Coronary artery (tissue), 2 donors: ENCODE measurements at regions not wholly inside any gene's neighbourhood (a gene's known extent, or its start where the extent isn't known, plus 50 kb on each side); places are given as distances from the start of the nearest gene placed in this dataset.

ENCODE experiments used
- DNase-seq: peaks from one replicate; pipeline ENCODE4 v3.0.0-alpha.2; 2017; ENCODE audit warnings: low spot score
- H3K27ac ChIP-seq, 2 donors: fragments of 200-600 bp; sonication (generic); one replicate each; pipeline ENCODE4 v1.5.1; 2016 to 2019
- H3K4me3 ChIP-seq: fragments of 200-600 bp; sonication (generic); 2 replicates; pipeline ENCODE4 v1.5.1; 2016; ENCODE audit warnings: mild to moderate bottlenecking, moderate library complexity
- TF ChIP-seq, protein P1 (sequence below): fragments of 200-600 bp; sonication (generic); IDR thresholded peaks from one replicate; pipeline ENCODE4 v1.5.1; 2019; ENCODE audit warnings: antibody characterized with exemption

DNA sequence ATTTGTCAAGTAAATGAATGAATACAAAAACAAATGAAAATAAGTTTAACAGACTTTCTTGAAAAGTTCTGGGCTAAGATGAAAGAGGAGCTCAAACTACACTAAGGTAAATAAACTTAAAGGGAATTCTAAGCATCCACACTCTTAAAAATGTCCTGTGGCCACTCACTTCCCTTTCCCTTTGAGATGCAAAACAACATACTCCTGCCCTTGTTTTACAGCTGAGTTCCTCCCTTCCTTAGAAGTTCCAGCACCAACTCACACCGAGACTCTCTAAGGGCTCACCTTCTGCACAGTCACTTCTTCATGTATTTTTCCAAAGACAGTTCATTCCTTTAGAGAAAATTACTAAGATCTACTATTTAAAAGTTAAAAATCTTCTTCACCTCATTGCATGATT lies 123.3 kb upstream of the CMC1 start:
- Histone ChIP-seq H3K27ac (no peak overlapping the region), H3K4me3 (no peak overlapping the region)
- no peak for DNase-seq
- TF ChIP-seq, protein P1, sequence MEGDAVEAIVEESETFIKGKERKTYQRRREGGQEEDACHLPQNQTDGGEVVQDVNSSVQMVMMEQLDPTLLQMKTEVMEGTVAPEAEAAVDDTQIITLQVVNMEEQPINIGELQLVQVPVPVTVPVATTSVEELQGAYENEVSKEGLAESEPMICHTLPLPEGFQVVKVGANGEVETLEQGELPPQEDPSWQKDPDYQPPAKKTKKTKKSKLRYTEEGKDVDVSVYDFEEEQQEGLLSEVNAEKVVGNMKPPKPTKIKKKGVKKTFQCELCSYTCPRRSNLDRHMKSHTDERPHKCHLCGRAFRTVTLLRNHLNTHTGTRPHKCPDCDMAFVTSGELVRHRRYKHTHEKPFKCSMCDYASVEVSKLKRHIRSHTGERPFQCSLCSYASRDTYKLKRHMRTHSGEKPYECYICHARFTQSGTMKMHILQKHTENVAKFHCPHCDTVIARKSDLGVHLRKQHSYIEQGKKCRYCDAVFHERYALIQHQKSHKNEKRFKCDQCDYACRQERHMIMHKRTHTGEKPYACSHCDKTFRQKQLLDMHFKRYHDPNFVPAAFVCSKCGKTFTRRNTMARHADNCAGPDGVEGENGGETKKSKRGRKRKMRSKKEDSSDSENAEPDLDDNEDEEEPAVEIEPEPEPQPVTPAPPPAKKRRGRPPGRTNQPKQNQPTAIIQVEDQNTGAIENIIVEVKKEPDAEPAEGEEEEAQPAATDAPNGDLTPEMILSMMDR = no peak

DNA sequence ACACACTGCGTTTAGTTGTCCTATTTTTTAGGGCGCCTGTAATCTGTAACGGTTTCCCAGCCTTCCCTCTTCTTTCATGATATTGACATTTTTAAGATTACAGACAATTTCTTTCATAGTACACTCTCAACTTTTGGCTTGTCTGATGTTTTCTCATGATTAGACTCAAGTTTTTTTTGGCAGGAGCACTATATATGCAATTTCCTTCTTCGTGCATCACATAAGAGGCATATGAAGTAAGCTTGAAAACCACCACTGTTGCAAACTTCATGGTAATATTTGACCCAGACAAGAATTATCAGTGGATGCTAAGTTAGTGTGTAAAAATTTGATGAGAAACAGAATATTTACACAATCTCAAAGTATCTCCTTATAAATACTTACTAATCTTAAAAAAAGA lies 119.2 kb upstream of the CMC1 start:
- no peak for DNase-seq
- TF ChIP-seq, protein P1 = no peak
- H3K27ac ChIP-seq = no peak overlapping the region
- no peak overlapping the region for H3K4me3 ChIP-seq

- Histone ChIP-seq H3K27ac (no peak overlapping the region), H3K4me3 (no peak overlapping the region)
- TF ChIP-seq, protein P1 = no peak
- no peak for DNase-seq
Observed at GRCh38 chr3:28124882-28125281, 116.5 kb upstream of the CMC1 start.

DNA sequence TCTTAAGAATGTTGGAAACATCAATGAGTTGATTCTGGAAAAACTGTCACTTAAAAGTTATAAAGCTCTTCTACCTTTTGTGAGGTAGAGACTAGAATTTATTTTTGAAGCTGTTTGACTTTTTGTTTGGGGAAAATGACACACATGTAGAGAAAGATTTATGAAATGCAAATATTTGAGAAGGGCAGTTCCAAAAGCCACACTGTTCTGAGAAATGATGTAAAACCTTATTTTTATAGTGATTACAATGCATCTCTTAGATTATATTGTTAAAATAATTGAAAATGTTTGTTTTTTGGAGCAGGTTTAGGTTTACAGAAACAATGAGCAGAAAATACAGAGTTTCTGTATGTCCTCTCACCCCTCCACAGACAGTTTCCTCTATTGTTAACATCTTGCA lies 116.1 kb upstream of the CMC1 start:
- DNase-seq = no peak
- H3K27ac ChIP-seq = no peak overlapping the region
- TF ChIP-seq, protein P1 = no peak
- no peak overlapping the region for H3K4me3 ChIP-seq

- DNase-seq = no peak
- TF ChIP-seq, protein P1 = no peak
- Histone ChIP-seq H3K4me3 (no peak overlapping the region), H3K27ac (no peak overlapping the region)
Observed at GRCh38 chr3:28130836-28131235, 110.6 kb upstream of the CMC1 start.

DNA sequence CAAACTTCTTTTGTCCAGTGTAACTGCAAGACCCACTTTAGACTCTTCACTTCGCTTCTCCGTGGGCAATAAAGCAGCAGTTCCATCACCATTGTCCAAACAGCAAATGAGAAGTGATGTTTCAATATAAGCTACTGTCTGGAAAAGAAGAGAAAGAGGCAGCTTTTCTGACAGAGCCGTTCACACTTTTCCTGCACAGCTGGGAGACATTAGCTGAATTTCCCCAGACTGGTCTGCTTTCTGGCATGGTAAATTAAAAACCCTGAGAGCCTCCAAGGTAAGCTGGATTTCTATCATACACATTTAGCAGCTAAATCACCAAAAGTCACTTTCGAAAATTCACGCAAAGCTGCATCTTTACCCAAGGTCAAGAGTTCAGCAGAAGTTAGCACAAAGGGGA lies 108.5 kb upstream of the CMC1 start:
- DNase-seq = no peak
- no peak overlapping the region for H3K27ac ChIP-seq
- TF ChIP-seq, protein P1 = no peak
- H3K4me3 ChIP-seq = no peak overlapping the region

DNA sequence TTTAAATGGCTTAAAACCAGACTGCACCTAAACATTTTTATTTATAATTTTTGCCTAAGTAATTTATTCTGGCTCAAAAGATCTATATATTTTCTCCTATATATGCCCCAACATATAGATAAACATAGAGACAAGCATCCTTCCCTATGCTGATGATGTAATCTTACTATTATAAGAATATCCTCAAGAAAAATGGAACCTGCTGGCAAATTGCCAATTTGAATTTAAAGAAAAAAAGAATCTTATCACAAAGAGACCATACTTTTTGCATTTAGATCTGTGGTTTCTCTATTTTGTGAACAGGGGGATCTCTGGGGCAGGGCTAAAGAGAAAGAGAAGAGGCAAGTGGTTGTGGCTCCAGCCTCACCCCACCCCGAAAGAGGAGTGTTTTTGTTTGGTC lies 107.2 kb upstream of the CMC1 start:
- TF ChIP-seq, protein P1 = no peak
- Histone ChIP-seq H3K27ac (no peak overlapping the region), H3K4me3 (no peak overlapping the region)
- no peak for DNase-seq
